T-helper 2 cell treated with Interferon-gamma antibody and Interleukin-4, amounts not matched to agents 5 μg/mL and 100 μg/mL, for 36 hours (primary cell): ENCODE measurements at regions not wholly inside any gene's neighbourhood (a gene's known extent, or its start where the extent isn't known, plus 50 kb on each side); places are given as distances from the start of the nearest gene placed in this dataset.

Experiments used
- DNase-seq: peaks from one replicate; pipeline ENCODE4 v3.0.0; 2021; ENCODE audit warnings: low spot score
- H3K27ac Mint-ChIP-seq: one replicate; pipeline ENCODE4 v1.8.0; 2021; ENCODE audit warnings: mild to moderate bottlenecking, mixed read lengths
- H3K27me3 Mint-ChIP-seq: one replicate; pipeline ENCODE4 v1.8.0; 2021; ENCODE audit warnings: low read depth, mixed read lengths
- H3K36me3 Mint-ChIP-seq: one replicate; pipeline ENCODE4 v1.8.0; 2021; ENCODE audit warnings: low read depth, mixed read lengths
- H3K4me1 Mint-ChIP-seq: one replicate; pipeline ENCODE4 v1.8.0; 2021; ENCODE audit warnings: low read depth, mixed read lengths
- H3K4me3 Mint-ChIP-seq: one replicate; pipeline ENCODE4 v1.8.0; 2022; ENCODE audit warnings: mild to moderate bottlenecking, moderate library complexity, mixed read lengths
- H3K9me3 Mint-ChIP-seq: one replicate; pipeline ENCODE4 v1.8.0; 2021; ENCODE audit warnings: mixed read lengths

GRCh38 chr16:80403894-80404293, 136.9 kb upstream of the DYNLRB2 start:
- H3K4me1 Mint-ChIP-seq, result no peaks in the 10 kb centered on the region

DNA sequence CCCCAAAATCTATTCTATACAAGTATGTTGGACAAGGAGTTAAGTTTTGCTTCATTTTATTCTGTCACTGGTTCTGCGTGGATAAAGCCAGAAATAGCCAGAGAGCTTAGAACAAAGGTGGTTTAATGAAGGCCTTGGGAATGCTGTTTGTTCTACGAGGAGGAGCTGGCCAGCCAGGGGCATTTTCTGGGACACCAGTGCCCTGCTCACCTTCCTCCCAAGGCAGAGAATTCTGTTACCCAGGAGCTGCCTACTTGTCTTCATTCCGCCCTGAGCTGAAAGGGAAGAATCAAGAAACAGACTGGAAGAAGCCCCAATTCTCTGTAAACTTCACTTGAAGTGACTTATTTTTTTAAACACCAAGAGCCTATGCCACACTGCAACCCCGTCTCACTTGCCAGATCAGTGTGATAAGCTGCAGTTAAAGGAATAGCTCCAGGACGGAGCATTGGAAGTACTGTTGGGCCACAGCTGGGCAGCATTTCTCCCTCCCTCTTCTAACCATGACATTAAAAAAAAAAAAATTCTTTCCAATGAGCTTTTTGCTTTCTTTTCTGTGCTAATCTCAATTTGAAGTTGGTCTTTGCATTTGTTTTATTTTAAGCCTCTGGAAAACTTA, 149.8 kb upstream of the DYNLRB2 start:
- Mint-ChIP-seq H3K4me3 (no peak overlapping the region), H3K9me3 (peaks cover 4% of the 10 kb centered on the region), H3K27me3 (no peaks in the 10 kb centered on the region), H3K4me1 (no peaks in the 10 kb centered on the region), H3K27ac (no peak overlapping the region), H3K36me3 (no peaks in the 10 kb centered on the region)
- no peak for DNase-seq

More at GRCh38 chr16:80403894-80404293, 136.9 kb upstream of the DYNLRB2 start:
- H3K36me3 Mint-ChIP-seq, result no peaks in the 10 kb centered on the region
- DNase-seq, result no peak
- H3K9me3 Mint-ChIP-seq, result no peaks in the 10 kb centered on the region
- no peaks in the 10 kb centered on the region for H3K27me3 Mint-ChIP-seq
- no peak overlapping the region for H3K4me3 Mint-ChIP-seq
- no peak overlapping the region for H3K27ac Mint-ChIP-seq

DNA sequence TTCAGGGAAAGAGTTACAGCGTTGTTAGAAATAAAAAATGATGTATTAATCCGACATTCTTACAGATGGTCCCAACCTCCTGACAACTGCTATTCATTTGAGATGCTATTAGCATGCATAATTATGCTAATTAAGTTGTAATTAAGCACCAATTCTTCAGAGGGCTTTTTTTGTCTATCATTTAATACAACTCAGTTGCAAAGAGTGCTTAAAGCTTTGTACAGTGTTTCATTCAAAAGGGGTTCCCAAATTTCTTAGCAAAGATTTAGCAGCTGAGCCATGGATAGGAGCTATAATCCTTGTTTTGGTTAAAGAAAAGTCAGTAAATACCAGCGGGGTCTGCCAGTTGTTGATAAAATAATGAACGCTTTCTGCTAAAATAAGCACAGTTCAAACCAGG, 150.7 kb upstream of the DYNLRB2 start:
- DNase-seq, result no peak
- H3K4me3 Mint-ChIP-seq, result no peak overlapping the region
- H3K4me1 Mint-ChIP-seq, result no peaks in the 10 kb centered on the region
- H3K9me3 Mint-ChIP-seq, result peaks cover 4% of the 10 kb centered on the region
- H3K27ac Mint-ChIP-seq, result no peak overlapping the region
- H3K36me3 Mint-ChIP-seq, result no peaks in the 10 kb centered on the region
- H3K27me3 Mint-ChIP-seq, result no peaks in the 10 kb centered on the region

GRCh38 chr16:80389338-80389737, 151.5 kb upstream of the DYNLRB2 start:
- H3K4me1 Mint-ChIP-seq, result no peaks in the 10 kb centered on the region
- H3K4me3 Mint-ChIP-seq, result no peak overlapping the region
- no peaks in the 10 kb centered on the region for H3K27me3 Mint-ChIP-seq
- peaks cover 4% of the 10 kb centered on the region for H3K9me3 Mint-ChIP-seq
- DNase-seq, result no peak
- H3K36me3 Mint-ChIP-seq, result no peaks in the 10 kb centered on the region
- no peak overlapping the region for H3K27ac Mint-ChIP-seq

- H3K27me3 Mint-ChIP-seq, result no peaks in the 10 kb centered on the region
- no peak for DNase-seq
- H3K9me3 Mint-ChIP-seq, result no peaks in the 10 kb centered on the region
- H3K27ac Mint-ChIP-seq, result no peak overlapping the region
- no peaks in the 10 kb centered on the region for H3K36me3 Mint-ChIP-seq
- no peak overlapping the region for H3K4me3 Mint-ChIP-seq
- no peaks in the 10 kb centered on the region for H3K4me1 Mint-ChIP-seq
These were observed 153.4 kb upstream of the DYNLRB2 start for GRCh38 chr16:80387318-80387921.

DNA sequence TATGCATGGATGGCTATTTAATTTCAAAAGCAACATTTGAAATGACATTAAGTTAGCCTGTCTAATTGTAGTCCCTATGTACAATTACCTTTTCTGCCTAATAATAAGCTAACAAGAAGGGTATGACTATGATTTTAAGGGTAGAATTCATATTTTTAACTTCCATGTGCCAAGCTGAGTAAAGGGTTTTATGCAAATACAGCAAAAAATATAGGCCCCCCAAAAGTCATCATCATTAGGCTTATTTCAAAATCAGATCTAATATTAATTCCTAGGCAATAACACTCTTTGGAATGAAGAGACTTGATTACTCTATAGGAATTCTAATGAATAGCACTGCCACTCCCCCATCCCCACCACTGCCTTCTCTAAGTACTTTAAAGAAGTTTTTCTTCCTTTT, 155.9 kb upstream of the DYNLRB2 start:
- Mint-ChIP-seq H3K4me3 (no peak overlapping the region), H3K9me3 (no peaks in the 10 kb centered on the region), H3K27ac (no peak overlapping the region), H3K27me3 (no peaks in the 10 kb centered on the region), H3K36me3 (no peaks in the 10 kb centered on the region), H3K4me1 (no peaks in the 10 kb centered on the region)
- DNase-seq, result no peak

GRCh38 chr16:80380514-80380913, 160.3 kb upstream of the DYNLRB2 start:
- no peak overlapping the region for H3K4me3 Mint-ChIP-seq
- no peaks in the 10 kb centered on the region for H3K9me3 Mint-ChIP-seq
- no peak for DNase-seq
- no peak overlapping the region for H3K27ac Mint-ChIP-seq
- H3K4me1 Mint-ChIP-seq, result no peaks in the 10 kb centered on the region
- H3K36me3 Mint-ChIP-seq, result no peaks in the 10 kb centered on the region
- H3K27me3 Mint-ChIP-seq, result no peaks in the 10 kb centered on the region

DNA sequence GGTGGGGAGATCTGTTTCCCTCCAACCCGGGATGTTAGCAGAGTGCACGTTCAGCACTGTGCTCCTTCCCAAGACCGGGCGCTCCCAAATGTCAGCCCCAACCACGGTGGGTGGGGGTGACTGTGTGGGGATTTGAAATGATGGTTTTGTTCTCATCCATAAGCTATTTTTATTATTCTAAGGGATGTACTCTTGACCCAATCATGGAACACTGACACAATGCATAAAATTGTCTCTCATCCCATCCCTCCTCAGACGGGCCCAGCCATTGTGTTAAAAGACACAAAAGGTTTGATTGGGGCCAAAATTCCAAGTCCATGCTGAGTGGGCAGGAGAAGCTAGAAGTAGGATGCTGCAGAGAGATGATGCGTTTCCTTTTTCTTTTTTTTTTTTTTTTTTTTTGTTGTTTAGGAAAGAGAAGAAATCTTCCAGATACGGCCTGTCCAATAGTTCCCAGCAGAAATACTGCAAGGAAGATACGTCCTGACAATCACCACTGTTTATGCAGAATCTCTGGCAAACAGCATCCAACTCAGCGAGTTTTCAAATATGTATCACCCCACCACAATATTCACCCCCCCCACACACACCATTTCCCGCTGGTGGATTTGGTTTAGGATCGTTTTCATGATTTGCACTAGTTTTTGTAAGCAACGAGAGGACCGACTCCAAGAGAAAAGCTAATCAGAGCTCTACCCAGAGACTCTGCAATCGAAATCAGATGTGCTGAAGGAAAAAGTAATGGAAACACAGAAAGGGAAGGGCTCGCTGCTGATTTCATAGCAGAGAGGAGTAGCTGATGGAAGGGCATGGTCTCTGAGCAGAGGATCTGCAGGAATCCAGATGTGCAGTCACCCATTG, 163.5 kb upstream of the DYNLRB2 start:
- Mint-ChIP-seq H3K9me3 (no peaks in the 10 kb centered on the region), H3K27ac (no peak overlapping the region), H3K4me1 (no peaks in the 10 kb centered on the region), H3K36me3 (no peaks in the 10 kb centered on the region), H3K4me3 (no peak overlapping the region), H3K27me3 (no peaks in the 10 kb centered on the region)
- no peak for DNase-seq

GRCh38 chr16:80375973-80376372, 164.8 kb upstream of the DYNLRB2 start:
- no peak overlapping the region for H3K4me3 Mint-ChIP-seq
- H3K36me3 Mint-ChIP-seq, result no peaks in the 10 kb centered on the region
- no peak overlapping the region for H3K27ac Mint-ChIP-seq
- no peaks in the 10 kb centered on the region for H3K9me3 Mint-ChIP-seq
- H3K27me3 Mint-ChIP-seq, result no peaks in the 10 kb centered on the region
- H3K4me1 Mint-ChIP-seq, result no peaks in the 10 kb centered on the region
- no peak for DNase-seq

DNA sequence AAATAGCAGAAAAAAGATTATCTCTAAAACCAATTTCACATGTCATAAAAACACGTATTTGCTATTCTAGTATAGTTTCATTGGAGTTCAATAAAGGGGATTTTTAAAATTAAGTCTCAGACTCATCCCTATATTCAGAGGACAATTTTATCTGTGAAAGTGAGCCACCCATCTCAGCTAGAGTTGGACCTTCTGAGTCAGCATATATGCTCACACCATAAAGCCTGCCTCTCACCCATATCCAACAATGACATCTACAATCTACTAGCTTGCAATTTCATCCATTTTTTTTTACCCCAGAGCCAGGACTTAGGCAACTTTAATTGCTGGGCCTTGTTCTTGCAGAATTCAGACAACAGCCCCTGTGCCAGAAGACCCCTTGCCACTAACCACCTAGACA, 165.3 kb upstream of the DYNLRB2 start:
- Mint-ChIP-seq H3K27ac (no peak overlapping the region), H3K27me3 (no peaks in the 10 kb centered on the region), H3K4me1 (no peaks in the 10 kb centered on the region), H3K4me3 (no peak overlapping the region), H3K36me3 (no peaks in the 10 kb centered on the region), H3K9me3 (no peaks in the 10 kb centered on the region)
- no peak for DNase-seq

DNA sequence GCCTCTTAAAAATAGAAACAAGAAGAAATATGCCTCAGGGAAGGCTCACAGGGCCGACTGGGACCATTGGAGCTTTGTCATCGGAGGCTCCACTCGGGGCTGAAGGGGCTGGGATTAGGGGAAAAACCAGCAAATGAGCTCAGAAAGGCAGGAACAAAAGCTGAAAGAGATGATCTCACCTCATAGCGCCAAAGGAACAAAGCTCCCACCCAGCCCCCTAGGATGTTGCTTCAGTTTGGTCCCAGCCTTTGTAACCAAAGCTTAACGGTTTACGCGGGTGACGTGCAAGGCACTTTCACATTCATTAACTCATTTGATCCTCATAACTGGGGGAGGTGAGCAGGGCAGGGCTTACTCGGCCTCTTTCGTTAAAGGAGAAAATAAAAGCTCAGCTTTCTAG, 168.5 kb upstream of the DYNLRB2 start:
- DNase-seq, result no peak
- Mint-ChIP-seq H3K4me3 (no peak overlapping the region), H3K9me3 (no peaks in the 10 kb centered on the region), H3K36me3 (no peaks in the 10 kb centered on the region), H3K27ac (no peak overlapping the region), H3K27me3 (no peaks in the 10 kb centered on the region), H3K4me1 (no peaks in the 10 kb centered on the region)

GRCh38 chr16:80369138-80369958, 171.4 kb upstream of the DYNLRB2 start:
- Mint-ChIP-seq H3K4me3 (no peak overlapping the region), H3K27ac (no peak overlapping the region), H3K9me3 (no peaks in the 10 kb centered on the region), H3K4me1 (no peaks in the 10 kb centered on the region), H3K36me3 (no peaks in the 10 kb centered on the region), H3K27me3 (peaks cover 2% of the 10 kb centered on the region)
- no peak for DNase-seq

DNA sequence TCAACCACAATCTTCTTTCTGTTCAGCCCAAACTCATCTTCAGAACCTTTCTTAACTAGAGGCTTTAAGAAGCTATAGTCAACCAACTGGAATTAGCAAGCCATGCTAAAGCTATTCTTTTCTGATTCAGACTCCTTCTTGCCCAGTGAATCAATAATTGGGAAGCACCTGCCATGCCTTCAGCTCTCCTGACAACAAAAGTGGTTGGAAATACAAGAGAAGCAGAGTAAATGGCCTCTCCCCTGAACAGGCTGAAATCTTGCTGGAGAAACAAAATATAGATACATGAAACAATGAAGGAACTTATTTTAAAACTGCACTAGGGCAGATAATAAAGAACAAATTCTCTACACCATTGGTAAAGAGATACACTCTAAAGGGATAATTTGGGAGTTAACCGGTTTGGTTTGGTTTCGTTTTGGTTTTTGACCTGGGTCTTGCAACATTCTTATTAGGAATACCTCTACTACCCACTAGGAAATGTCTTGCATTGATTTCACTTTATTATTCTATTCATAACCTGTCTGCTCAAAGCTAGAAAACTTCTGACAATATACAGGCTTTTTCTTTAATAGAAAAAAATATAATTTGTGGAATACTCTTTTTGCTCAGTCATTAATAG, 173.6 kb upstream of the DYNLRB2 start:
- Mint-ChIP-seq H3K4me1 (no peaks in the 10 kb centered on the region), H3K27ac (no peak overlapping the region), H3K27me3 (peaks cover 2% of the 10 kb centered on the region), H3K4me3 (no peak overlapping the region), H3K9me3 (no peaks in the 10 kb centered on the region), H3K36me3 (no peaks in the 10 kb centered on the region)
- DNase-seq, result no peak
